ENCODE measurements at regions not wholly inside any gene's neighbourhood (a gene's known extent, or its start where the extent isn't known, plus 50 kb on each side); places are given as distances from the start of the nearest gene placed in this dataset.
"Not testable (repeated sequence)": the region's sequence is repeated elsewhere in the genome, so short reads cannot be mapped to it uniquely, and the experiment has no call there.

- DNase-seq (ENCODE audit: low spot score): no peak
Measured at GRCh38 chr15:91620229-91620628, 233.3 kb upstream of the SLCO3A1 start.

GRCh38 chr15:91622235-91622634 lies 231.3 kb upstream of the SLCO3A1 start:
- no peak for DNase-seq (ENCODE audit: low spot score)

- no peak for DNase-seq (ENCODE audit: low spot score)
Measured at GRCh38 chr15:91622711-91623342, 230.7 kb upstream of the SLCO3A1 start.

GRCh38 chr15:91624353-91624968 lies 229.0 kb upstream of the SLCO3A1 start:
- no peak for DNase-seq (ENCODE audit: low spot score)

- no peak for DNase-seq (ENCODE audit: low spot score)
Measured at GRCh38 chr15:91625506-91625905, 228.0 kb upstream of the SLCO3A1 start.

- no peak for DNase-seq (ENCODE audit: low spot score)
Measured at GRCh38 chr15:91627473-91628278, 225.8 kb upstream of the SLCO3A1 start.

GRCh38 chr15:91630090-91630489 lies 223.4 kb upstream of the SLCO3A1 start:
- no peak for DNase-seq (ENCODE audit: low spot score)

GRCh38 chr15:91632176-91632575 lies 221.3 kb upstream of the SLCO3A1 start:
- DNase-seq (ENCODE audit: low spot score): no peak

GRCh38 chr15:91632981-91633380 lies 220.5 kb upstream of the SLCO3A1 start:
- DNase-seq (ENCODE audit: low spot score): no peak

- DNase-seq (ENCODE audit: low spot score): no peak
Measured at GRCh38 chr15:91634179-91634578, 219.3 kb upstream of the SLCO3A1 start.

GRCh38 chr15:91635080-91635479 lies 218.4 kb upstream of the SLCO3A1 start:
- DNase-seq (ENCODE audit: low spot score): no peak

- DNase-seq (ENCODE audit: low spot score): no peak
Measured at GRCh38 chr15:91635641-91636040, 217.9 kb upstream of the SLCO3A1 start.

GRCh38 chr15:91649016-91649415 lies 204.5 kb upstream of the SLCO3A1 start:
- no peak for DNase-seq (ENCODE audit: low spot score)

GRCh38 chr15:91649831-91650321 lies 203.6 kb upstream of the SLCO3A1 start:
- no peak for DNase-seq (ENCODE audit: low spot score)

GRCh38 chr15:91651251-91651650 lies 202.3 kb upstream of the SLCO3A1 start:
- no peak for DNase-seq (ENCODE audit: low spot score)

- DNase-seq (ENCODE audit: low spot score): no peak
Measured at GRCh38 chr15:91652610-91653207, 200.8 kb upstream of the SLCO3A1 start.

- DNase-seq (ENCODE audit: low spot score): not testable (repeated sequence)
Measured at GRCh38 chr15:91655563-91656290, 197.8 kb upstream of the SLCO3A1 start.

- peak; percentile 32 for DNase-seq (ENCODE audit: low spot score)
Measured at GRCh38 chr15:91660174-91660649, 193.3 kb upstream of the SLCO3A1 start.

GRCh38 chr15:91664224-91664836 lies 189.2 kb upstream of the SLCO3A1 start:
- DNase-seq (ENCODE audit: low spot score): peak; percentile 24

GRCh38 chr15:91665212-91665611 lies 188.3 kb upstream of the SLCO3A1 start:
- no peak for DNase-seq (ENCODE audit: low spot score)

GRCh38 chr15:91668370-91668769 lies 185.1 kb upstream of the SLCO3A1 start:
- DNase-seq (ENCODE audit: low spot score): no peak

Measured in SW480 (cell line).